Kidney glomerular epithelial cell (primary cell): ENCODE measurements at regions not wholly inside any gene's neighbourhood (a gene's known extent, or its start where the extent isn't known, plus 50 kb on each side); places are given as distances from the start of the nearest gene placed in this dataset.
"Not testable (repeated sequence)": the region's sequence is repeated elsewhere in the genome, so short reads cannot be mapped to it uniquely, and the experiment has no call there.

Source experiments
- DNase-seq: peaks from one replicate; lab custom pipeline; 2025; lab: John Stamatoyannopoulos, UW

DNA sequence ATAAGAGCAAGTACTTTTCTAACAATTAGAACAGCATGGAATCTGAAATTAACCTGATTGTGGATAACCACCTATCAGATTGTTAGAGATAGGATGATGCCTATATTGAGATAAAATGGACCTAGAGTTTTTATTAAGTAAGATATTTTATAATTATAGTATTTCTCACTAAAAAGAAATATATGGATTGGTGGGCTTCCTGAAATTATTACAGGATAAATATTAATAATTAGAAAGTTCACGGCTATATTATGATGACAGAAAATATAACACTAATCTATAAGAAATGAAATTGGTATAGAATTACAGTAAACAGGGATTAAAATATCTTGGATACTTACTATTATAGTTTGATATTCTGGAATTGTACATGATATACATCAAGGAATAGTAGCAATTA is 378.0 kb upstream of the SPRY2 start:
- no peak for DNase-seq

DNA sequence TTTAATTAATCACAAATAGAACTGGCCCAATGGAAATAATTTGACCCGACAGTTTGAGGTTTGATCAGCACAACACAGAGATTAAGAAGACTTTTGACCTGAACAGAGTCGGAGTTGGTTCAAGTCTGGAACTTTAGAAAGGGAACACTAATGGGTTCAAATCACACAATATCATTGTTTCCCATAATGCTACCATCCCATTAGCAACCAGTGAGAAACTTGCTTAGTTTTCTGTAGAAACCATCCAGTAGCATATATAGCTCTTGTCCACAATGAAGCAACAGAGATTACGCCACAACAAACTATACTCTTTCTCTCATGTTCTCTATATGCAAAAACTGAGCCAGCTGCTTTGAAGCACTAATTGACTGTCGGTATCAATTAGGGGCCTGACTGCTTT is 376.9 kb upstream of the SPRY2 start:
- no peak for DNase-seq

DNA sequence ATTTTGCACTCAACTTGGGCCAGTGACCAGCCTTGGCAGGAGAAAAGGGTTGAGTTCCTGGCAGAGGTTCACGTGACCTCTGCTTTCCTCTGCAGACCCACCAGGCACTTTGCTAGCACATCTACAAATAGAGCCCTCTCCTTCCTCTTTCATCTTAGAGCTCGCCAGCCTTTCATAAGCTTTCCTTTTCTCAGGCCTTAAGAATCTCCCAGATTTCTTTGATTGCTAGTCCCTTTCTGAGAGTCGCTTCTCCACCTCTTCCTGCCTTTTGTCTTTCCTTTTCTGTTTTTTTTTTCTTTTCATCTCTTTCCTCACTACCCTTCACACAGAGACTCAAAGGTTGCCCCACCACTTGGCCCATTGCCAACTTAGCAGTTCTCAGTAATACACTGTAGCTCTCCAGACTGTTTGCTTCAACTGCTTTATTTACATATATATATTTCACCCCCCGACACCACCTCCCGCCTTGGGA is 375.7 kb upstream of the SPRY2 start:
- DNase-seq, result peak; percentile 6

DNA sequence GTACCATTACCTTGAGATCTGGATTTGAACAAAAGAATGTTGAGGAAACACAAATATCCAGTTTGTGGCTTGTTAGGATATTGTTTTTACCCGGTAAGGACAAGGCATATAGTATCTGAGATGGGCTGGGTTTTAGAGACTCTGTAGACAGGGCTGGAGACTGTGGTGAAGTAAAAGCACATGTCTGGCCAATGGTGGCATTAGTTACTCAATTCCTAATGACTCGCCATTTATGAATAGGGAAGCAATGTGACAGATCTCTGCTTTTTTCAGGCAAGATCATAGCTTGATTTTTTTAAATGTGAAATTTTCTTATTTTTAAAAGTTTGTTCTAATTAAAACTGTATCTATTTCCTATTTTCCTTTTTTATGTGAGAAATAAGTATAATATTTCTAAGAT is 371.1 kb upstream of the SPRY2 start:
- DNase-seq, result no peak

DNA sequence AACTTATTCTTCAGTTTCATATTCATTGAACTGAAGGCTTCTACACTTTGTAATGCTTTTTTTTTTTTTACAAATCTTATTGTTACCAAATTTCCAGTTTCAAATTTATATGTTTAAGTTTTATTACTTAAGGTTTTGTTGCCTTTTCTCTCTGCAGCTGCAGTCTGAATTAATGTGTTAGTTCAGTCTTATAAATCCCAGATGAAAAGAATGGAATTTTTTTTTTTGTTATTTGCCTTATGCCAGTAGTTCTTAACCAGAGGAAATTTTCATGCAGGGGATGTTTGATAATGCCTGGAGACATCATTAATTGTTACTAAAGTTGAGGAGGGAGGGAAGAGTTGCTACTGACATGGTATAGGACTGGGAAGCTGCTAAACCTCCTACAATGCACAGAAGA is 367.9 kb upstream of the SPRY2 start:
- DNase-seq, result no peak

DNA sequence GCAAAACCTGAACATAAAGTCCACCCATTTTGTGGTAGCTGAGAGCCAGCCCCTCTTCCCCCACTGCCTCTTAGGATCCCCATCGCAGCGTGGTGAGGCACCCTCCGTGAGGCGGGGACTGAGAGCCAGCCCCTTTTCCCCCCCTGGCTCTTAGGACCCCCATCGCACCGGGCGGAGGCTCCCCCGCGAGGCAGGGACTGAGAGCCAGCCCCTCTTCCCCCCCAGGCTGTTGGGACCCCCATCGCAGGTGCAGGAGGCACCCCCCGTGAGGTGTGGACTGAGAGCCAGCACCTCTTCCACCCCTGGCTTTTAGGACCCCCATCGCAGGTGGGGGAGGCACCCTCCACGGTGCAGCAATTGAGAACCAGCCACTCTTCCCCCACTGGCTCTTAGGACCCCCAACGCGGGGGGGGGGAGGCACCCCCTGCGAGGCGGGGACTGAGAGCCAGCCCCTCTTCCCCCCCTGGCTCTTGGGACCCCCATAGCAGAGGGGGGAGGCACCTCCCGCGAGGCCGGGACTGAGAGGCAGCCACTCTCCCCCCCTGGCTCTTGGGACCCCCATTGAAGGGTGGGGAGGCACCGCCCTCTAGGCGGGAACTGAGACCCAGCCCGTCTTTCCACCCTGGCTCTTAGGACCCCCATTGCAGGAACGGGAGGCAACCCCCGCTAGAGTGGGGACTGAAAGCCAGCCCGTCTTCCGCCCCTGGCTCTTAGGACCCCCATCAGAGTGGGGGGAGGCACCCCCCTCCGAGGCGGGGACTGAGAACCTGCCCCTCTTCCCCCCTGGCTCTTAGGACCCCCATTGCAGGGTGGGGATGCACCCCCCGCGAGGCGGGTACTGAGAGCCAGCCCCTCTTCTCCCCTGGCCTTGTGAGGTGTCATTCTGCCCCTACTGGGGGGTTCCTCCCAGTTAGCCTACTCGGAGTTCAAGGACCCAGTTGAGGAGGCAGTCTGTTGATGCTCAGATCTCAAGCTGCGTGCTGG is 366.4 kb upstream of the SPRY2 start:
- no peak for DNase-seq

DNA sequence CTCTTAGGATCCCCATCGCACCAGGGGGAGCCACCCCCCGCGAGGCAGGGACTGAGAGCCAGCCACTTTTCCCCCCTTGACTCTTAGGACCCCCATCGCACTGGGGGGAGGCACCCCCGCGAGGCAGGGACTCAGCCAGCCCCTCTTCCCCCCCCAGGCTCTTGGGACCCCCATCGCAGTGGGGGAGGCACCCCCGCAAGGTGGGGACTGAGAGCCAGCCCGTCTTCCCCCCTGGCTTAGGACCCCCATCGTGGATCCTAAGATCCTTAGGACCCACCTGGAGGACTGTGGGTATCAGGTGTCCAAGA is 365.2 kb upstream of the SPRY2 start:
- DNase-seq, result no peak

DNA sequence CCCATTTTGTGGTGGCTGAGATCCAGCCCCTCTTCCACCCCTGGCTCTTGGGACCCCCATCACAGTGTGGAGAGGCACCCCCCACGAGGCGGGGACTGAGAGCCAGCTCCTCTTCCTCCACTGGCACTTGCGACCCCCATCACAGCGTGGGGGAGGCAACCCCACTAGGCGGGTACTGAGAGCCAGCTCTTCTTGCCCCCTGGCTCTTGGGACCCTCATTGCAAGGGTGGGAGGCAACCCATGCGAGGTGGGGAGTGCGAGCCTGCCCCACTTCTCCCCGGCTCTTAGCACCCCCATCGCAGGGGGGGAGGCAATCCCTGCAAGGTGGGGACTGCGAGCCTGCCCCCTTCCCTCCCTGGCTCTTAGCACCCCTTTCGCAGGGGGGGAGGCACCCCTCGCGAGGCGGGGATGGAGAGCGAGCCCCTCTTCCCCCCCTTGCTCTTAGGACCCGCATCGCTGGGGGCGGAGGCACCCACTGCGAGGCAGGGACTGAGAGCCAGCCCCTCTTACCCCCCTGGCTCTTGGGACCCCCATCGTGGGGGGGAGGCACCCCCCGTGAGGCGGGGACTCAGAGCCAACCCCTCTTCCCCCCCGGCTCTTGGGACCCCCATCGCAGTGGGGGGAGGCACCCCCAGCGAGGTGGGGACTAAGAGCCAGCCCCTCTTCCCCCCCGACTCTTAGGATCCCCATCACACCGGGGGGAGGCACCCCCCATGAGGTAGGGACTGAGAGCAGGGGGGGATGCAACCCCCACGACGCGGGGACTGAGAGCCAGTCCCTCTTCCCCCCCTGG is 364.6 kb upstream of the SPRY2 start:
- DNase-seq, result no peak

DNA sequence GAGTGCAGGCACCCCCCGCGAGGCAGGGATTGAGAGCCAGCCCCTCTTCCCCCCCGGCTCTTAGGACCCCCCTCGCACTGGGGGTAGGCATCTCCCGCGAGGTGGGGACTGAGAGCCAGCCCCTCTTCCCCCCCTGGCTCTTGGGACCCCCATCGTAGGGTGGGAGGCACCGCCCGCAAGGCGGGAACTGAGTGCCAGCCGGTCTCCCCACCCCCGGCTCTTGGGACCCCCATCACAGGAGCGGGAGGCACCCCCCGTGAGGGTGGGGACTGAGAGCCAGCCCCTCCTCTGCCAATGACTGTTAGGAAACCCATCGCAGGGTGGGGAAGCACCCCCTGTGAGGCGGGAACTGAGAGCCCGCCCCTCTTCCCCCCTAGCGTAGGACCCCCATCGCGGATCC is 363.4 kb upstream of the SPRY2 start:
- DNase-seq, result no peak

DNA sequence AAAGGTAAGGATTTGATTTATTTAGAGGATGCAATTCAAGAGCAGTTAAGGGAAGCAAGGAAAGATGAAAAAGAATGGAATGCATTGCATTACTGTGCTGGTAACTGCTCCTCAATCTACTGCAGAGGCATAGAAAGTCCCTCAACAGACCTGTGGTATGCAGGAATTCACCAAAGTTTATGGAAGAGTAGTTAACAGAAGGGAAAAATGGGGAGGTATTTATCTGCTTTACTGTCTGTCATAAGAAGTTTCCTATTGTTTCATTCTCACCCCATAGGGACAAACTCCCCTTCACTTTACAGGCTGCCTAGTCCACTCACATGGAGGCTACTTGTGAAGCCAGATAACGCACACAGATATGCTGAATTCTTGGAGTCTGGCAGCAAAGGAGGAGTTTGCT is 354.9 kb upstream of the SPRY2 start:
- no peak for DNase-seq

DNA sequence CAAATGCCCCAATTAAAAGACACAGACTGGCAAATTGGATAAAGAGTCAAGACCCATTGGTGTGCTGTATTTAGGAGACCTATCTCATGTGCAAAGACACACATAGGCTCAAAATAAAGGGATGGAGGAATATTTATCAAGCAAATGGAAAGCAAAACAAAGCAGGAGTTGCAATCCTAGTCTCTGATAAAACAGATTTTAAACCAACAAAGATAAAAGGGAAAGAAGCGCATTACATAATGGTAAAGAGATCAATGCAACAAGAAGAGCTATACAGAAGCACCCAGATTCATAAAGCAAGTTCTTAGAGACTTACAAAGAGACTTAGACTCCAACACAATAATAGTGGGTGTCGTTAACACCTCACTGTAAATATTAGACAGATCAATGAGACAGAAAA is 350.9 kb upstream of the SPRY2 start:
- DNase-seq, result not testable (repeated sequence)

DNA sequence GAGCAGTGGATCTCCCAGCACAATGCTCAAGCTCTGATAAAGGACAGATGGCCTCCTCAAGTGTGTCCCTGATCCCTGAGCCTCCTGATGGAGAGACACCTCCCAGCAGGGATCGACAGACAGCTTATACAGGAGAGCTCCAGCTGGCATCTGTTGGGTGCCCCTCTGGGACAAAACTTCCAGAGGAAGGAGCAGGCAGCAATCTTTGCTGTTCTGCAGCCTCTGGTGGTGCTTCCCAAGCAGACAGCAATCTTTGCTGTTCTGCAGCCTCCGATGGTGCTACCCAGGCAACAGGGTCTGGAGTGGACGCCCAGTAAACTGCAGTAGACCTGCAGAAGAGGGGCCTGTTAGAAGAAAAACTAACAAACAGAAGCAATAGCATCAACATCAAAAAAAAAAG is 349.3 kb upstream of the SPRY2 start:
- no peak for DNase-seq

DNA sequence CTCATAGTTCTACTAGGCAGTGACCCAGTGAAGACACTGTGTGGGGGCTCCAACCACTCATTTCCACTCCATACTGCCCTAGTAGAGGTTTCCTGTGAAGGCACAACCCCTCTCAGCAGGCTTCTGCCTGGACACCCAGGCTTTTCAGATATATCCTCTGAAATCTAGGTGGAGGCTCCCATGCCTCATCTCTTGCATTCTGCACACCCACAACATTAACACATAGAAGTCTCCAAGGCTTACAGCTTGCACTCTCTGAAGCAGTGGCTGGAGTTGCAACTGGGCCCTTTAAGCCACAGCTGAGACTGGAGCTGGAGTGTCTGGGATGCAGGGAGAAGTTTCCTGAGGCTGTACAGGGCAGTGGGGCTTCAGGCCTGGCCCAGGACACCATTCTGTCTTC is 347.7 kb upstream of the SPRY2 start:
- no peak for DNase-seq

DNA sequence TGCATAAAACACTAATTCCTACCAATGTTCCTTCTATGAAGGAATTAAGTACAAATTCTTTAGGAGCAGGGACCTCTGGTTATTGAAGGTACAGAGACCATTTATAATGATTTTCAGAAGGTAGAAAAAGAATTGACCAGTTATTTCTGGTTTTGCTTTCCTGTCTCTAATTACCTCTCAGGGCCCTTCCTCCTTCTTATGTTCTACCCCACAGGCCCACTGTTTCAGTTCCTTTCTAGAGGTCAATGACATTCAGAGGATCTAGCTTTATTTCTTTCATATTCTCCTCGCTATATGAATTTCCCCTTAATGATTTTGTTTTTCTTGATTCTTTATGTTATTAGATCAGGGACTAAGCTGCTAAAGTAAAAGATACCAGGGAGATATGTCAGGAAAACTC is 345.0 kb upstream of the SPRY2 start:
- no peak for DNase-seq

DNA sequence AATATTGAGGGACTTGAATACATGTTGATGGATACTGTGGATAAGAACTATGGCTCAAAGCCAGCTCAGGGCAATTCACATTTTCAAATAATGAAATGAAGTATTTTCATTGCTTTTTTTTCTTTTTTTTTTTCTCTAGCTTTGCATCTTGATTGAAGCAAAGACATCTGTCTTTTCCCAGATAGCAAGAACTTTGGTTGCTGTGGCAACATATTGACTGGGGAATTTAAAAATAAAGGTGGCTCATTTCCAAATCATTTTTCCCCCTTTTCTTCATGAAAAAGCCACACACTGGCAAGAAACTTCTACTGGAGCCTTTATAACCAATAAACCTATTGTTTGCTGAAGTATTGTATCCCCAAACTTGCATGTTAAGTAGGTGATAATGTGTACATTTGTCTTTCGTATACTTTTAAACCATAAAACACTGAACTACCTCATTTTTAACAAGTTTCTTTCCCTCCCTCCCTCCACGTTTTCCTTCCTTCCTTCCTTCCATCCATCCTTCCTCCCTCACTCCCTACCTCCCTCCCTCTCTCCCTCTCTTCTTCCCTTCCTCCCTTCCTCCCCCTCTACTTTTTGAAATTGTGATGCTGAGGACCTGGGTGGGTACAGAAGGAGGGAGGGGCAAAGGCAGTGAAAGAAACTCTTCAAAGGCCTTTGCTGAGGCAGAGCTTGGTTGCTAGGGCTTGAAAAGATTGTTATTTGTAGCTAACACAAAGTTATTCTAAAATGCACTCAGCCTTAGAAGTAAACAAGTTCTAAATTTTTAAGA is 343.5 kb upstream of the SPRY2 start:
- DNase-seq, result no peak

DNA sequence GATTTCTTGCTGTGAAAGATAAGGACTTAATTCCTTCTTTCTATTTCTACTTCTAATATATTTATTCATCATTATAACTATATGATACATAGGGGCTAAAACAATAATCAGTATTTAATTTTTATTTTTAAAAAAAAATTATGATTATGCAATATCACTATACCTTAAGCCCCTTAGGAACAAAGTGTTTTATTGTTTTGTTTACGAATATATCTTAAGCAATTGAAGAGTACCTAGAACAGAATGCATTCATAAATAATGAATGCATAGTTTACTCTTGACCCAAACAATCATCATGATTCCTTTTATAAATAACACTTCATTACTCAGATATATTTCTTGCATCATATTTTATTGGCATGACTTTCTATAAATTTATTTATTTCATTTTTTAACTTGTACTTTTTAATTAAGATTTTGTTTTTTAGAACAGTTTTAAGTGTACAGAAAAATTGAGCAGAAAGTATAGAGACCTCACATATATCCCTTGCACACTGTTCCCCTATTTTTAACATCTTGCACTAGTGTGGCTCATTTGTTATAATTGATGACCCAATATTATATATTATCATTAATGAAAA is 339.9 kb upstream of the SPRY2 start:
- no peak for DNase-seq

DNA sequence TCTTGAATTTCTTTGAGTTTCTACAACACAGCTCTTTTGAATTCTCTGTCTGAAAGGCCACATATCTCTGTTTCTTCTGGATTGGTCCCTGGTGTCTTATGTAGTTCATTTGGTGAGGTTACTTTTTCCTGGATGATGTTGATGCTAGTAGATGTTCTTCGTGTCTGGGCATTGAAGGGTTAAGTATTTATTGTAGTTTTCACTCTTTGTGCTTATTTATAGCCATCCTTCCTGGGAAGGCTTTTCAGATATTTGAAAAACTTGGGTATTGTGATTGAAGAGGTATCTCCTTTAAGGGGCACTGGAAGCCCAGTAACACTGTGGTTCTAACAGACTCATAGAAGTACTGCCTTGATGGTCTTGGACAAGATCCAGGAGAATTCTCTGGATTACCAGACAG is 338.5 kb upstream of the SPRY2 start:
- no peak for DNase-seq

DNA sequence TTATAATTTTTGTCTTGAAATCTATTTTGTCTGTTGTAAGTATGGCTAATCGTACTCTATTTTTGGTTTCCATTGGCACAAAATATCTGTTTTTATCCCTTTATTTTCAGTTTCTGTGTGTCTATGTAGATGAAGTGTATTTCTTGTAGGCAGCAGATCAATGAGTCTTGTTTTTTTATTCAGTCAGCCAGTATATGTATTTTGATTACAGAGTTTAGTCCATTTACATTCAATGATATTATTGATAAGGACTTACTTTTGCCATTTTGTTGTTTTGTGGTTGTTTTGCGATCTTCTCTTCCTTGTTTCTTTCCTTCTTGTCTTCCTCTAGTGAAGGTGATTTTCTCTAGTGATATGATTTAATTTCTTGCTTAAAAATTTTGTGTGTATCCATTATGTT is 336.3 kb upstream of the SPRY2 start:
- no peak for DNase-seq

DNA sequence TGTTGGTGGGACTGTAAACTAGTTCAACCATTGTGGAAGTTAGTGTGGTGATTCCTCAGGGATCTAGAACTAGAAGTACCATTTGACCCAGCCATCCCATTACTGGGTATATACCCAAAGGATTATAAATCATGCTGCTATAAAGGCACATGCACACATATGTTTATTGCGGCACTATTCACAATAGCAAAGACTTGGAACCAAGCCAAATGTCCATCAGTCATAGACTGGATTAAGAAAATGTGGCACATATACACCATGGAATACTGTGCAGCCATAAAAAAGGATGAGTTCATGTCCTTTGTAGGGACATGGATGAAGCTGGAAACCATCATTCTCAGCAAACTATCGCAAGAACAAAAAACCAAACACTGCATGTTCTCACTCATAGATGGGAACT is 334.5 kb upstream of the SPRY2 start:
- DNase-seq, result not testable (repeated sequence)

DNA sequence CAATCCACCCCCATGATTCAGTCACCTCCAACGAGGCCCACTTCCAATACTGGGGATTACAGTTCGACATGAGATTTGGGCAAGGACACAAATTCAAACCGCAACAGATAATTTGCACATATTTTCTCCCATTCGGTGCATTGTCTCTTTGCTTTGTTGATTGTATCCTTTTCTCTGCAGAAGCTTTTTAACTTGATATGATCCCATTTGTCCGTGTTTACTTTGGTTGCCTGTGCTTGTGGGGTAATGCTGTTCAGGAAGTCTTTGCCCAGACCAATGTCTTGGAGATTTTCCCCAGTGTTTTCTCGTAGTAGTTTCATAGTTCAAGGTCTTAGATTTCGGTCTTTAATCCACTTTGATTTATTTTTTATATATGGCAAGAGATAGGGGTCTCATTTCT is 330.8 kb upstream of the SPRY2 start:
- no peak for DNase-seq

DNA sequence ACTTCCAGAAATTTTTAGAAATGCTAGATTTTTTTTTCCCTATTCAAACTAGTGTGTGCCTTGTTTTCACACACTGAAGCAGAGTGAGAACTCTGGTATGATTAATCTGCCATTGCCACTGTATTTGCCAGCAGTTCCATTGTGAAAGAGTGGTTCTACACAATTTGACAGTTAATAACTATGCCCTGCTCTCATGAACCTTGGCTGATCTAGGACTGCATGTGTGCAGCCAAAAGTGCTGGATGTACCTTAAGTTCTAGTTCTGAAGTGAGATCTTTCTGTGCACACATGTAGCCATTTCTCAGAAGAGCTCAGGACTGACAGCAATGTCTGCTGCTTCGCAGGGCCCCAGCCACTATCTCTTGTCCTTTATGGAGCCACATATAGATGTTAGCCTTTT is 328.2 kb upstream of the SPRY2 start:
- DNase-seq, result no peak

DNA sequence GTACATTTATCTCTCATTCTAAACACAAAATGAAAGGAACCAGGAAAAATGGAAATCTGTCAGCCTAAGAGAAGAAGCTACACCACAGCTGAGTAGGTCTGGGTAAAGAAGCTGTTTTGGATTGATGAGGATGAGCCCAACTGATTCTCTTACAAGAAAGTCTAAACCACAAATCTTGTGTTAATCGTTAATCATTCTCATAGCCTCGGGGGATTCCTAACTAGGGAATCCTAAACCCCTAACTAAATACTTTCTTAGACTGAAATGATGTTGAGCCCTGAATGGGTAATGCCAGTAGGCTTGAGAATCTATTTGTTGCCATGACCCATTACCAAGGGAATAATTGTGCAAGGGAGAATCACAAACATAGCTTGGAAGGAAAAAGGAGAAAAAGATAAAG is 327.5 kb upstream of the SPRY2 start:
- no peak for DNase-seq
